GM12891 (cell line): ENCODE measurements at regions not wholly inside any gene's neighbourhood (a gene's known extent, or its start where the extent isn't known, plus 50 kb on each side); places are given as distances from the start of the nearest gene placed in this dataset.

Experiments used
- POLR2A ChIP-seq: IDR thresholded peaks from 2 replicates; pipeline ENCODE4 v1.6.1; 2011; ENCODE audit warnings: low read depth, low read length, control low read depth
- POLR2AphosphoS5 ChIP-seq: IDR thresholded peaks from 2 replicates; pipeline ENCODE4 v1.6.1; 2011; ENCODE audit warnings: low read depth, low read length, control low read depth

- TF ChIP-seq POLR2AphosphoS5 (no peak), POLR2A (no peak)
Measured at GRCh38 chr10:100655326-100655759, 90.0 kb upstream of the PAX2 start.
